Spinal cord (tissue), 9 donors: ENCODE measurements at regions not wholly inside any gene's neighbourhood (a gene's known extent, or its start where the extent isn't known, plus 50 kb on each side); places are given as distances from the start of the nearest gene placed in this dataset.
"Not testable (repeated sequence)": the region's sequence is repeated elsewhere in the genome, so short reads cannot be mapped to it uniquely, and the experiment has no call there.

Experiments used
- DNase-seq, 6 donors: peaks; one replicate each; pipeline versions ENCODE4 v3.0.0 to v3.0.0-alpha.2; 2013 to 2015; ENCODE audit warnings: low spot score in 6 of 6, low read depth in 4 of 6
- H3K27ac ChIP-seq: one replicate; pipeline ENCODE4 v1.5.1; 2013; ENCODE audit warnings: low read depth, low read length, control low read depth
- H3K27me3 ChIP-seq: one replicate; pipeline ENCODE4 v1.6.1; 2013; ENCODE audit warnings: low read length; ENCODE audit not compliant: control insufficient read depth, insufficient read depth
- H3K36me3 ChIP-seq: one replicate; pipeline ENCODE4 v1.6.1; 2013; ENCODE audit warnings: low read length; ENCODE audit not compliant: control insufficient read depth, insufficient read depth
- H3K4me1 ChIP-seq: one replicate; pipeline ENCODE4 v1.6.1; 2013; ENCODE audit warnings: low read length; ENCODE audit not compliant: control insufficient read depth, insufficient read depth
- H3K4me3 ChIP-seq: one replicate; pipeline ENCODE4 v1.5.1; 2013; ENCODE audit warnings: low read depth, low read length, control low read depth
- H3K9me3 ChIP-seq: one replicate; pipeline ENCODE4 v1.6.1; 2013; ENCODE audit warnings: low read length; ENCODE audit not compliant: control insufficient read depth, insufficient read depth
- WGBS: methylation state at CpG from one replicate; pipeline ENCODE4 v1.1.5; 2013; ENCODE audit warnings: missing lambda C conversion rate; ENCODE audit not compliant: insufficient coverage; 5-methylcytosine and 5-hydroxymethylcytosine counted together
- donor health status: healthy.

DNA sequence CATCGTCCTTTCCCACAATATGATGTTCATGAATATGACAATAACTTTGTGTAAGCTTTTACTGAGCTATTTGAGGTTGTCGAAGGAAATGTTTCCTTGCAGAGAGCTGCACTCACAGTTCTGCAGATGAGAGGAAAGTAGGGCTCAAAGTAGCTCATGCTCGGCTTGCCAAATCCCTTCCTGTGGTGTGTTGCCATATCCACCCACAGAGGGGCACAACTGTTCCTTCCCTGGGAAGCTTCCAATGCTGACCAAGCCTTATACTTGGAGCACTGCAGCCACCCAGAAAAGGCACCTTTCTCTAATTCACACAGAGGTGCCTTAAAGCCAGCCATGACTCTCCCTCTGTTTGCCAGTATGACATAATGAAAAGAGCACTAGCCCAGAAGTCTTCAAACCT, 390.3 kb downstream of the CAAP1 start:
- WGBS, result 40% methylated on average over 1 of the region's 3 CpGs

GRCh38 chr9:26500471-26500870, 392.1 kb downstream of the CAAP1 start:
- no CpG with 5 or more reads among the region's 3 CpGs for WGBS

More for the DNA sequence above, 390.3 kb downstream of the CAAP1 start:
- Histone ChIP-seq H3K27ac (no peak overlapping the region), H3K4me1 (no peaks in the 10 kb centered on the region), H3K4me3 (no peak overlapping the region), H3K9me3 (peaks cover 5% of the 10 kb centered on the region), H3K27me3 (no peaks in the 10 kb centered on the region), H3K36me3 (no peaks in the 10 kb centered on the region)
- peak in 1 of 6 donors; percentile 31 for DNase-seq

GRCh38 chr9:26492608-26493521, 399.7 kb downstream of the CAAP1 start:
- not testable (repeated sequence) for H3K4me1 ChIP-seq, H3K27me3 ChIP-seq, H3K4me3 ChIP-seq, DNase-seq, H3K36me3 ChIP-seq, H3K27ac ChIP-seq
- 94% methylated on average over 48 of the region's 59 CpGs for WGBS
- peaks cover 13% of the 10 kb centered on the region for H3K9me3 ChIP-seq

More at GRCh38 chr9:26500471-26500870, 392.1 kb downstream of the CAAP1 start:
- no peak overlapping the region for H3K27ac ChIP-seq
- H3K36me3 ChIP-seq, result no peaks in the 10 kb centered on the region
- DNase-seq, result no peak
- no peaks in the 10 kb centered on the region for H3K4me1 ChIP-seq
- H3K4me3 ChIP-seq, result no peak overlapping the region
- no peaks in the 10 kb centered on the region for H3K27me3 ChIP-seq
- H3K9me3 ChIP-seq, result peaks cover 5% of the 10 kb centered on the region

DNA sequence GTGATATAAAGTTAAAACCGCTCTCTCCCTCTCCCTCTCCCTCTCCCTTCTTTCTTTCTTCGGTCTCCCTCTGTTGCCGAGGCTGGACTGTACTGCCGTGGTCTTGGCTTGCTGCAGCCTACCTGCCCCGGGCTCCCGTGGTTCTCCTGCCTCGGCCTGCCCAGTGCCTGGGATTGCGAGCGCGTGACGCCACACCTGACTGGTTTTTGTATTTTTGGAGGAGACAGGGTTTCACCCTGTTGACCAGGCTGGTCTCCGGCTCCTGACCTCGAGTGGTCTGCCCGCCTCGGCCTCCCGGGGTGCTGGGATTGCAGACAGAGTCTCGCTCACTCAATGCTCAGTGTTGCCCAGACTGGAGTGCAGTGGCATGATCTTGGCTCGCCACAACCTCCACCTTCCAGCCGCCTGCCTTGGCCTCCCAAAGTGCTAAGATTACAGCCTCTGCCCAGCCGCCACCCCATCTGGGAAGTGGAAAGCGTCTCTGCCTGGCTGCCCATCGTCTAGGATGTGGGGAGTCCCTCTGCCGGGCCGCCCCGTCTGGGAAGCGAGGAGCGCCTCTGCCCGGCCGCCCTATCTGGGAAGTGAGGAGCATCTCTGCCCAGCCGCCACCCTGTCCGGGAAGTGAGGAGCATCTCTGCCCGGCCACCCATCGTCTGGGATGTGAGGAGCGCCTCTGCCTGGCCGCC, 400.5 kb downstream of the CAAP1 start:
- H3K9me3 ChIP-seq, H3K4me1 ChIP-seq, DNase-seq, H3K27ac ChIP-seq, H3K27me3 ChIP-seq, H3K36me3 ChIP-seq, H3K4me3 ChIP-seq: not testable (repeated sequence)
- WGBS, result 94% methylated on average over 31 of the region's 35 CpGs

DNA sequence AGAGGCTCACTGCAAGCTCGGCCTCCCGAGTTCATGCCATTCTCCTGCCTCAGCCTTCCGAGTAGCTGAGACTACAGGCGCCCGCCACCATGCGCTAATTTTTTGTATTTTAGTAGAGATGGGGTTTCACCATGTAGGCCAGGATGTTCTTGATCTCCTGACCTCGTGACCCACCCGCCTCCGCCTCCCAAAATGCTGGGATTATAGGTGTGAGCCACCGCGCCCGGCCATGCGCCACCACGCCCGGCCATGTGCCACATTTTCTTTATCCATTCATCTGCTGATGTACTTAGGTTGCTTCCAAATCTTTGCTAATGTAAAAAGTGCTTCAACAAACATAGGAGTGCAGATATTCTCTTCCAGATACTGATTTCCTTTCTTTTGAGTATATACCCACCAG, 408.6 kb downstream of the CAAP1 start:
- Histone ChIP-seq H3K9me3 (no peaks in the 10 kb centered on the region), H3K27me3 (no peaks in the 10 kb centered on the region), H3K4me1 (no peaks in the 10 kb centered on the region), H3K36me3 (no peaks in the 10 kb centered on the region), H3K27ac (no peak overlapping the region), H3K4me3 (no peak overlapping the region)
- no peak for DNase-seq
- WGBS, result 95% methylated on average over 12 of the region's 15 CpGs

- no peaks in the 10 kb centered on the region for H3K4me1 ChIP-seq
- H3K9me3 ChIP-seq, result no peaks in the 10 kb centered on the region
These were observed 414.6 kb downstream of the CAAP1 start for GRCh38 chr9:26477963-26478362.

GRCh38 chr9:26471261-26471660, 421.3 kb downstream of the CAAP1 start:
- WGBS, result no CpG with 5 or more reads among the region's 2 CpGs
- H3K27ac ChIP-seq, result no peak overlapping the region
- peak in 2 of 6 donors; percentile 27 to 90 for DNase-seq
- H3K27me3 ChIP-seq, result no peaks in the 10 kb centered on the region
- H3K9me3 ChIP-seq, result no peaks in the 10 kb centered on the region
- no peaks in the 10 kb centered on the region for H3K4me1 ChIP-seq
- H3K4me3 ChIP-seq, result no peak overlapping the region
- no peaks in the 10 kb centered on the region for H3K36me3 ChIP-seq

More at GRCh38 chr9:26477963-26478362, 414.6 kb downstream of the CAAP1 start:
- Histone ChIP-seq H3K4me3 (no peak overlapping the region), H3K27me3 (no peaks in the 10 kb centered on the region), H3K27ac (no peak overlapping the region), H3K36me3 (no peaks in the 10 kb centered on the region)
- no peak for DNase-seq

GRCh38 chr9:26470284-26470683, 422.3 kb downstream of the CAAP1 start:
- no peak overlapping the region for H3K4me3 ChIP-seq
- H3K9me3 ChIP-seq, result no peaks in the 10 kb centered on the region
- no CpG with 5 or more reads among the region's 2 CpGs for WGBS
- no peak for DNase-seq
- H3K36me3 ChIP-seq, result no peaks in the 10 kb centered on the region
- H3K27ac ChIP-seq, result no peak overlapping the region
- H3K27me3 ChIP-seq, result no peaks in the 10 kb centered on the region
- no peaks in the 10 kb centered on the region for H3K4me1 ChIP-seq

DNA sequence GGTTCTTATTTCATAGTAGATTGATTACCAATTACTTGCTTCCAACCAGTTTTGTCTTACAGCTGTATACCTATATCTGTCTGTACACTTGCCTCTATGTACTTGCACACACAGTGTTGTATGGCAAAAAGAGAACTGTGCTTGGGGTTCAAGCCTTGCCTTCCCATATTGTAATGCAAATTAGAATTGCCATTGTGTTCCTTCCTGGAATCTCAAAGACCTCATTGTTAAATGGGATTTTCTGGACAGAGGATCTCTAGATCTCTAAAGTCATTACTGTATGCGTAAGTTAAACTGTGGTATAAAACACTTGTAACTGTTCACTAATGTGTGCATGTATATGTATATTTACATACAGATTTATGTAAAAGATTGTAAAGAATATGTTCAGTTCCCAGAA, 428.8 kb downstream of the CAAP1 start:
- no CpG with 5 or more reads among the region's 1 CpG for WGBS
- no peaks in the 10 kb centered on the region for H3K4me1 ChIP-seq
- no peaks in the 10 kb centered on the region for H3K9me3 ChIP-seq
- H3K4me3 ChIP-seq, result no peak overlapping the region
- H3K27ac ChIP-seq, result no peak overlapping the region
- H3K36me3 ChIP-seq, result no peaks in the 10 kb centered on the region
- H3K27me3 ChIP-seq, result no peaks in the 10 kb centered on the region
- DNase-seq, result no peak

DNA sequence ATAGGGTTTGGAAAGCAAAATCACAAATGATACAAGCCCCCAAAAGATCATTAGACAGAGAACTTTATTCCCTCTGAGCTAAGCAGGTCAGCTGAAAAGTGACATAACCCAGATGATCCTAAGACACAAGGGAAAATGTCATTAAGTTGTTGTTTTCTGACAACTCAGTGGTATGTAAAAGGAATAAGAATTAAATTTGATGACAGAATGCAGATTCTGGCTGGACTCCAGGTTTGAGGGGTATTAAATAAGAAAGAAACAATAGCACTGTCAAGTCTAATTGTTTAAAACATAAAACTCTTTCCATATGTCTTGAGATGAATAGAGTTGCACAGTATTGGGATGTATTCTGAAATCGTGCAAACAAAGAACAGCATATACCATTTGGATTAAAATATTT, 429.9 kb downstream of the CAAP1 start:
- H3K27me3 ChIP-seq, result no peaks in the 10 kb centered on the region
- no peaks in the 10 kb centered on the region for H3K9me3 ChIP-seq
- no peaks in the 10 kb centered on the region for H3K4me1 ChIP-seq
- no peaks in the 10 kb centered on the region for H3K36me3 ChIP-seq
- H3K4me3 ChIP-seq, result no peak overlapping the region
- no peak for DNase-seq
- no peak overlapping the region for H3K27ac ChIP-seq
- no CpG with 5 or more reads among the region's 1 CpG for WGBS
